Adrenal gland (tissue), 5 donors: ENCODE measurements at regions not wholly inside any gene's neighbourhood (a gene's known extent, or its start where the extent isn't known, plus 50 kb on each side); places are given as distances from the start of the nearest gene placed in this dataset.

Source experiments
- CTCF ChIP-seq, 6 experiments: fragments of 450-650 bp in 4 of 6; fragments of 200-600 bp in 2 of 6; sonication (generic) in 1 of 6; IDR thresholded peaks; 1 replicate in 5 of 6; 2 replicates in 1 of 6; pipeline versions ENCODE4 v1.5.1 to v1.8.0; 2016 to 2021; ENCODE audit warnings: antibody characterized with exemption in 6 of 6, mild to moderate bottlenecking in 2 of 6, moderate library complexity in 1 of 6
- POLR2A ChIP-seq, 2 donors: fragments of 450-650 bp; IDR thresholded peaks; one replicate each; pipeline ENCODE4 v1.6.1; 2017; ENCODE audit warnings: antibody characterized with exemption in 2 of 2, mild to moderate bottlenecking in 2 of 2, moderate library complexity in 1 of 2
- donor health status: DM: no; HTN: no; CAD: no.

GRCh38 chr18:45384137-45384961 is 230.9 kb upstream of the SLC14A2 start:
- TF ChIP-seq CTCF (IDR thresholded peaks at IDR 0.05) (peak; percentile 33 to 79 (median 64)), POLR2A (IDR thresholded peaks at IDR 0.05) (no peak)
